ENCODE measurements at regions not wholly inside any gene's neighbourhood (a gene's known extent, or its start where the extent isn't known, plus 50 kb on each side); places are given as distances from the start of the nearest gene placed in this dataset.
"Not testable (repeated sequence)": the region's sequence is repeated elsewhere in the genome, so short reads cannot be mapped to it uniquely, and the experiment has no call there.

GRCh38 chr1:19024532-19024931 lies 68.1 kb upstream of the IFFO2 start:
- Histone ChIP-seq H3K36me3 (no peaks in the 10 kb centered on the region), H3K27me3 (peaks cover 74% of the 10 kb centered on the region), H3K9me3 (no peaks in the 10 kb centered on the region), H3K4me1 (ENCODE audit: control insufficient read depth in 1 of 2, insufficient read depth in 1 of 2, low read depth in 1 of 2, low read length in 1 of 2) (no peaks in the 10 kb centered on the region), H3K4me3 (ENCODE audit: low read depth in 1 of 2, low read length in 1 of 2) (no peak overlapping the region), H3K27ac (no peak overlapping the region)
- TF ChIP-seq, protein P1, sequence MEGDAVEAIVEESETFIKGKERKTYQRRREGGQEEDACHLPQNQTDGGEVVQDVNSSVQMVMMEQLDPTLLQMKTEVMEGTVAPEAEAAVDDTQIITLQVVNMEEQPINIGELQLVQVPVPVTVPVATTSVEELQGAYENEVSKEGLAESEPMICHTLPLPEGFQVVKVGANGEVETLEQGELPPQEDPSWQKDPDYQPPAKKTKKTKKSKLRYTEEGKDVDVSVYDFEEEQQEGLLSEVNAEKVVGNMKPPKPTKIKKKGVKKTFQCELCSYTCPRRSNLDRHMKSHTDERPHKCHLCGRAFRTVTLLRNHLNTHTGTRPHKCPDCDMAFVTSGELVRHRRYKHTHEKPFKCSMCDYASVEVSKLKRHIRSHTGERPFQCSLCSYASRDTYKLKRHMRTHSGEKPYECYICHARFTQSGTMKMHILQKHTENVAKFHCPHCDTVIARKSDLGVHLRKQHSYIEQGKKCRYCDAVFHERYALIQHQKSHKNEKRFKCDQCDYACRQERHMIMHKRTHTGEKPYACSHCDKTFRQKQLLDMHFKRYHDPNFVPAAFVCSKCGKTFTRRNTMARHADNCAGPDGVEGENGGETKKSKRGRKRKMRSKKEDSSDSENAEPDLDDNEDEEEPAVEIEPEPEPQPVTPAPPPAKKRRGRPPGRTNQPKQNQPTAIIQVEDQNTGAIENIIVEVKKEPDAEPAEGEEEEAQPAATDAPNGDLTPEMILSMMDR (IDR thresholded peaks at IDR 0.05): no peak

DNA sequence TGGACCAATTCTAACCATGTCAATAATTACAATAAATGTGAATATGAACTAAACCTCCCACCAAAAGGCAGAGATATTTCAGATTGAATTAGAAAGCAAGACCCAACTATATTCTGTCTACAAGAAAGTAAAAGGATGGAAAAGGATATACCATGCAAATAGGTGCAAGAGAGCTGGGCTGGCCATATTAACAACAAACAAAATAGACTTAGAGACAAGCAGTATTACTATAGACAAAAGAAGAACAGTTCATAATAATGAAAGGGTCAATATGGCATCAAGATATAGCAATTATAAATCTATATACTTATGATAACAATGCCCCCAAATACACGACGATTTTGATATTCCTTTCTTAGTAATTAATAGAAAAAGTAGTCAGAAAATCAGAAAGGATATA lies 67.3 kb upstream of the IFFO2 start:
- TF ChIP-seq, protein P1 (IDR thresholded peaks at IDR 0.05): no peak
- H3K27me3 ChIP-seq: peaks cover 67% of the 10 kb centered on the region
- H3K36me3 ChIP-seq: no peaks in the 10 kb centered on the region
- no peaks in the 10 kb centered on the region for H3K4me1 ChIP-seq (ENCODE audit: control insufficient read depth in 1 of 2, insufficient read depth in 1 of 2, low read depth in 1 of 2, low read length in 1 of 2)
- H3K4me3 ChIP-seq (ENCODE audit: low read depth in 1 of 2, low read length in 1 of 2): no peak overlapping the region
- H3K9me3 ChIP-seq: no peaks in the 10 kb centered on the region
- no peak overlapping the region for H3K27ac ChIP-seq

- H3K9me3 ChIP-seq: no peaks in the 10 kb centered on the region
- peaks cover 47% of the 10 kb centered on the region for H3K27me3 ChIP-seq
- TF ChIP-seq, protein P1 (IDR thresholded peaks at IDR 0.05): no peak
- H3K4me1 ChIP-seq (ENCODE audit: control insufficient read depth in 1 of 2, insufficient read depth in 1 of 2, low read depth in 1 of 2, low read length in 1 of 2): no peaks in the 10 kb centered on the region
- no peak overlapping the region for H3K27ac ChIP-seq
- no peaks in the 10 kb centered on the region for H3K36me3 ChIP-seq
- H3K4me3 ChIP-seq (ENCODE audit: low read depth in 1 of 2, low read length in 1 of 2): no peak overlapping the region
Observed at GRCh38 chr1:19021845-19022244, 65.4 kb upstream of the IFFO2 start.

GRCh38 chr1:19019288-19019687 lies 62.8 kb upstream of the IFFO2 start:
- H3K27me3 ChIP-seq: peaks cover 32% of the 10 kb centered on the region
- H3K9me3 ChIP-seq; H3K27ac ChIP-seq; H3K4me1 ChIP-seq (ENCODE audit: control insufficient read depth in 1 of 2, insufficient read depth in 1 of 2, low read depth in 1 of 2, low read length in 1 of 2); H3K36me3 ChIP-seq; H3K4me3 ChIP-seq (ENCODE audit: low read depth in 1 of 2, low read length in 1 of 2): not testable (repeated sequence)

DNA sequence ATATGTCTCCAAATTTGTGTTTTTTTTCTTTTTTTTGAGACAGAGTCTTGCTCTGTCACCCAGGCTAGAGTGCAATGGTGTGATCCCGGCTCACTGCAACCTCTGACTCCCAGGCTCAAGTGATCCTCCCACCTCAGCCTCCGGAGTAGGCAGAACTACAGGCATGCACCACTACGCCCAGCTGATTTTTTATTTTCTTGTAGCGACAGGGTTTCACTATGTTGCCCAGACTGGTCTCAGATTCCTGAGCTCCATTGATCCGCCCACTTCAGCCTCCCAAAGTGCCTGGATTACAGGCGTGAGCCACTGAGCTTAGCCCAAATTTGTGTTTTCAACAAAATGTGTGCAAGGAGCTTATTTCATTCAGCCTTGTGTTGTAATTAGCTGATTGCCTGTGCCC lies 59.0 kb upstream of the IFFO2 start:
- TF ChIP-seq, protein P1 (IDR thresholded peaks at IDR 0.05): no peak
- no peak overlapping the region for H3K4me3 ChIP-seq (ENCODE audit: low read depth in 1 of 2, low read length in 1 of 2)
- H3K9me3 ChIP-seq: no peaks in the 10 kb centered on the region
- peaks cover 13% of the 10 kb centered on the region for H3K27me3 ChIP-seq
- no peak overlapping the region for H3K27ac ChIP-seq
- no peaks in the 10 kb centered on the region for H3K36me3 ChIP-seq
- H3K4me1 ChIP-seq (ENCODE audit: control insufficient read depth in 1 of 2, insufficient read depth in 1 of 2, low read depth in 1 of 2, low read length in 1 of 2): no peaks in the 10 kb centered on the region

GRCh38 chr1:19014765-19015164 lies 58.3 kb upstream of the IFFO2 start:
- Histone ChIP-seq H3K27me3 (peaks cover 16% of the 10 kb centered on the region), H3K27ac (no peak overlapping the region), H3K4me1 (ENCODE audit: control insufficient read depth in 1 of 2, insufficient read depth in 1 of 2, low read depth in 1 of 2, low read length in 1 of 2) (no peaks in the 10 kb centered on the region), H3K4me3 (ENCODE audit: low read depth in 1 of 2, low read length in 1 of 2) (no peak overlapping the region), H3K36me3 (no peaks in the 10 kb centered on the region), H3K9me3 (no peaks in the 10 kb centered on the region)
- TF ChIP-seq, protein P1 (IDR thresholded peaks at IDR 0.05): no peak

Data from neutrophil (primary cell).